ENCODE measurements at regions not wholly inside any gene's neighbourhood (a gene's known extent, or its start where the extent isn't known, plus 50 kb on each side); places are given as distances from the start of the nearest gene placed in this dataset.

DNA sequence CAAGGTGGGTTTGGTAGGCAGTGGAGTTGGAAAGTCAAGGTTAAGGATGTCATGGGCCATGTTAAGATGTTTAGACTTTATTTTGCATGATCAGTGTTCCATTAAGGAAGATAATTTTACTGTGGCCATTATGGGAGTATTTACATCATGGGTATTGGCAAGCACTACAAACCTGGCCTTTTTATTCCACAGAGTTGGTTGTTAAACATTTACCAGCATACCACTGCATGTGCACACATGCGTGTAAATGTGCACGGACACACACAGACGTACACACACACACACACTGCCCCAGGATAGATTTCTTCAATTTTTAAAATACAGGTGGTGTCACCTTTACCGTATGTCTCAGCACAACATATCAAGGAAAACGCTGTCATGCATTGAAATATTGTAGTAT lies 51.4 kb upstream of the ITGA6 start:
- TF ChIP-seq CTCF (IDR thresholded peaks at IDR 0.05) (no peak), POLR2A (IDR thresholded peaks at IDR 0.05; ENCODE audit: low read depth) (no peak), EP300 (IDR thresholded peaks at IDR 0.05) (no peak), POLR2AphosphoS5 (IDR thresholded peaks at IDR 0.05) (no peak)
